MCF 10A (cell line): ENCODE measurements at regions not wholly inside any gene's neighbourhood (a gene's known extent, or its start where the extent isn't known, plus 50 kb on each side); places are given as distances from the start of the nearest gene placed in this dataset.

ENCODE experiments used
- BruUV-seq: library from RNA; stranded (reverse); fragments of 400-500 nt; replicated peaks from 2 replicates; lab custom pipeline; 2021; lab: Mats Ljungman, UMichigan
- CTCF ChIA-PET: fragments of 300-600 bp; sonication (Branson Sonifier 250); formaldehyde crosslinking; extraction: SDS; loops from one replicate; lab custom pipeline; 2021; ENCODE audit warnings: antibody characterized with exemption, inconsistent platforms; lab: Yijun Ruan, JAX
- POLR2A ChIA-PET: fragments of 300-600, 350-650 bp; sonication (Branson Sonifier 250); formaldehyde crosslinking; extraction: SDS; loops from one replicate; lab custom pipeline; 2020; ENCODE audit warnings: antibody characterized with exemption, inconsistent platforms; lab: Yijun Ruan, JAX
- DNase-seq: peaks from one replicate; pipeline ENCODE4 v3.0.0-alpha.2; 2018; ENCODE audit not compliant: unreplicated experiment
- H3K27ac Mint-ChIP-seq: one replicate; pipeline ENCODE4 v1.8.0; 2022; ENCODE audit warnings: mild to moderate bottlenecking, low read depth, mixed read lengths; ENCODE audit not compliant: unreplicated experiment
- H3K27me3 Mint-ChIP-seq: one replicate; pipeline ENCODE4 v1.8.0; 2022; ENCODE audit warnings: mixed read lengths; ENCODE audit not compliant: insufficient read depth, unreplicated experiment
- H3K36me3 Mint-ChIP-seq: one replicate; pipeline ENCODE4 v1.8.0; 2022; ENCODE audit warnings: mild to moderate bottlenecking, moderate library complexity, mixed read lengths; ENCODE audit not compliant: insufficient read depth, unreplicated experiment
- H3K4me1 Mint-ChIP-seq: one replicate; pipeline ENCODE4 v1.8.0; 2022; ENCODE audit warnings: mixed read lengths; ENCODE audit not compliant: insufficient read depth, unreplicated experiment
- H3K4me3 Mint-ChIP-seq: one replicate; pipeline ENCODE4 v1.8.0; 2022; ENCODE audit warnings: mild to moderate bottlenecking, moderate library complexity, mixed read lengths; ENCODE audit not compliant: unreplicated experiment
- H3K9me3 Mint-ChIP-seq: one replicate; pipeline ENCODE4 v1.8.0; 2022; ENCODE audit warnings: mixed read lengths; ENCODE audit not compliant: unreplicated experiment
- intact Hi-C: fragments of 100-400 bp; cut with micrococcal nuclease; formaldehyde crosslinking; loops from 2 replicates; pipeline ENCODE4 v1.14.1; 2022
- TF ChIP-seq, protein P1 (sequence below): fragments of 200-600 bp; IDR thresholded peaks from one replicate; pipeline ENCODE4 v1.8.0; 2022; ENCODE audit warnings: antibody characterized with exemption, mild to moderate bottlenecking; ENCODE audit not compliant: unreplicated experiment

DNA sequence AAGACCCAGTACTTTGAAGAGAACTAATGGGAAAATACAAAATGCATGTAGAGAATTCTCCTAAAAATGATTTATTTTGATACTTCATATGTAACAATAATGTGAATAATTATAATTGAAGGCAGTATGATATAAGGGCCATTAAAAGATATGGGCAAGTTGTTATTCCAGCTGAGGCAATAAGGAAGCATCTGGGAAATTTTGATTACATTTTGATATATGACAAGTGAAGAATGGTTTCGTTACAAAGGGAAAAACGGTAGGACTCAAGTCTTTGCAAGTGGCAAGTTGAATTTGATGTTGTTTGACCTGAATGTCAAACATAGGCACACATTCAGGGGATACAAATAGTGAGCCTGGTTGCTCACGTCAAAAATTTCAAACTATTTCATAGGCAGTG lies 137.9 kb upstream of the TP63 start:
- H3K27me3 Mint-ChIP-seq, result no peaks in the 10 kb centered on the region
- H3K9me3 Mint-ChIP-seq, result no peaks in the 10 kb centered on the region
- peaks cover 35% of the 10 kb centered on the region for H3K4me1 Mint-ChIP-seq
- intact Hi-C loops, result no loop called here
- TF ChIP-seq, protein P1, sequence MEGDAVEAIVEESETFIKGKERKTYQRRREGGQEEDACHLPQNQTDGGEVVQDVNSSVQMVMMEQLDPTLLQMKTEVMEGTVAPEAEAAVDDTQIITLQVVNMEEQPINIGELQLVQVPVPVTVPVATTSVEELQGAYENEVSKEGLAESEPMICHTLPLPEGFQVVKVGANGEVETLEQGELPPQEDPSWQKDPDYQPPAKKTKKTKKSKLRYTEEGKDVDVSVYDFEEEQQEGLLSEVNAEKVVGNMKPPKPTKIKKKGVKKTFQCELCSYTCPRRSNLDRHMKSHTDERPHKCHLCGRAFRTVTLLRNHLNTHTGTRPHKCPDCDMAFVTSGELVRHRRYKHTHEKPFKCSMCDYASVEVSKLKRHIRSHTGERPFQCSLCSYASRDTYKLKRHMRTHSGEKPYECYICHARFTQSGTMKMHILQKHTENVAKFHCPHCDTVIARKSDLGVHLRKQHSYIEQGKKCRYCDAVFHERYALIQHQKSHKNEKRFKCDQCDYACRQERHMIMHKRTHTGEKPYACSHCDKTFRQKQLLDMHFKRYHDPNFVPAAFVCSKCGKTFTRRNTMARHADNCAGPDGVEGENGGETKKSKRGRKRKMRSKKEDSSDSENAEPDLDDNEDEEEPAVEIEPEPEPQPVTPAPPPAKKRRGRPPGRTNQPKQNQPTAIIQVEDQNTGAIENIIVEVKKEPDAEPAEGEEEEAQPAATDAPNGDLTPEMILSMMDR, result no peak
- DNase-seq, result no peak
- H3K27ac Mint-ChIP-seq, result peak overlapping the region; percentile 19
- ChIA-PET CTCF (no interaction called here), POLR2A (interaction anchor here (1.3 to 7.2 kb wide), 4 partner anchors 9 to 346 kb away, joined by 4 to 45 read pairs (median 6); no protein-coding TSS in a partner anchor)
- BruUV-seq, result no TSS peak
- no peak overlapping the region for H3K4me3 Mint-ChIP-seq
- H3K36me3 Mint-ChIP-seq, result peaks cover 6% of the 10 kb centered on the region

DNA sequence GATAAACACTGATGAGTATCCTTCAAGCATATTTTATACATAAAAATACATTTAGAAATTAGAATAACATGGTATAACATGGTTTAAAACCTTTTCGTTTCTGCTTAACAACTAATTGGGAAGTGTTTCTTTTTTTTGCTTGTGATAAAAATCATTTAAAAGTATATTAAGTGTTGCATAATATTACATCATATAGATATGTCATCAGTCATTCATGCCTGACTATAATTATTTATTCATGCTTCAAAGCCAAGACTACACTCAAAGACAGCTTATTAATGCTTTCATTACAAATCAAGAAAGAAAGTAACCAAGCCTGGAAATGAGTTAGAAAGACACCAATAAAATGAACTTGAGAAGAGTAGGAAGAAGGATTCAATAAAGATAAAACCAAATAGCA lies 136.6 kb upstream of the TP63 start:
- no peaks in the 10 kb centered on the region for H3K27me3 Mint-ChIP-seq
- POLR2A ChIA-PET, result interaction anchor here (0.6 to 2.8 kb wide), 6 partner anchors 14 to 185 kb away, joined by 3 to 19 read pairs (median 8); no protein-coding TSS in a partner anchor
- intact Hi-C loops, result no loop called here

DNA sequence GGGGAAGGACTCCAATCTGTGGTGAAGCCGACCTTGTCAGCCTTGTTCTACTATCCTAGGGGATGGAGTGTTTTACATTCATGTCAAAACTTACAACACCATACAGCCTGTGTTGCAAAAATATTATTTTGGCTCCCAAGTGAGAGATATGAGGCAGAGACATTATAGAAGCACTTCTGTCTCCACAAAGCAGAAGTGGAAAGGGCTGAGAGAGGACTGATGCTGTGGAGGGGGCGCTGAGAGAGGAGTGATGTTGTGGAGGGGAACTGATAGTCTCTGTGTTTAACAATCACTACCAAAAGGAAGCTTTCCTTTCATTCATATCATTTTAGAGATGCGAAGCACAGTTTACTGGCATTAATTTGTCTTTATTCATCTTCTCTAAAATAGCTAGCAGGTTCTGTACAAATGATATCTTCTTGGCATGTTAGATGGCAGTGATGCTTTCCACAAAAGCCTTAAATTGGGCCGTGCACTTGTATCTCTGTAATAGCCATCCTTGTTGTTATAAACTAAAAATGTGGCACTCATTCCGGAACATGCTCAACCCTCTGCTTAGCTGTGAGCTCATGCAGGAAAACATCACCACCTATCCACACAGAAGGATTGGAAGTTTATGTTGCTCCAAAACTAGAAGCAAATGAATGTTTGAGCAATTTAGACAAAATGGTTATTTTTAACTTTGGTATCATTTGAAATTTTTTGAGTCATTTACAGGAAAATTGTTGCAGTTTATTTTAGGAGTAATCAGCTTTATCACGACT lies 134.6 kb upstream of the TP63 start:
- TF ChIP-seq, protein P1, result no peak
- ChIA-PET CTCF (interaction anchor here (0.6 to 0.9 kb wide), 2 partner anchors 17 to 829 kb away, joined by 3 to 5 read pairs; no protein-coding TSS in a partner anchor), POLR2A (interaction anchor here (0.6 to 3.0 kb wide), 7 partner anchors 9 to 1737 kb away, joined by 3 to 19 read pairs (median 7); no protein-coding TSS in a partner anchor)
- Mint-ChIP-seq H3K36me3 (peaks cover 6% of the 10 kb centered on the region), H3K4me1 (peaks cover 22% of the 10 kb centered on the region), H3K27ac (peak overlapping the region; percentile 57), H3K27me3 (no peaks in the 10 kb centered on the region), H3K9me3 (peaks cover 8% of the 10 kb centered on the region), H3K4me3 (no peak overlapping the region)
- no TSS peak for BruUV-seq
- DNase-seq, result no peak
- intact Hi-C loops, result no loop called here

More for the DNA sequence above, 136.6 kb upstream of the TP63 start:
- BruUV-seq, result no TSS peak
- Mint-ChIP-seq H3K4me1 (peaks cover 31% of the 10 kb centered on the region), H3K9me3 (no peaks in the 10 kb centered on the region), H3K4me3 (no peak overlapping the region), H3K36me3 (peaks cover 6% of the 10 kb centered on the region), H3K27ac (no peak overlapping the region)
- no peak for DNase-seq
- TF ChIP-seq, protein P1, result no peak
- CTCF ChIA-PET, result interaction anchor here (0.7 to 0.8 kb wide), 2 partner anchors 22 to 454 kb away, joined by 3 read pairs; no protein-coding TSS in a partner anchor

DNA sequence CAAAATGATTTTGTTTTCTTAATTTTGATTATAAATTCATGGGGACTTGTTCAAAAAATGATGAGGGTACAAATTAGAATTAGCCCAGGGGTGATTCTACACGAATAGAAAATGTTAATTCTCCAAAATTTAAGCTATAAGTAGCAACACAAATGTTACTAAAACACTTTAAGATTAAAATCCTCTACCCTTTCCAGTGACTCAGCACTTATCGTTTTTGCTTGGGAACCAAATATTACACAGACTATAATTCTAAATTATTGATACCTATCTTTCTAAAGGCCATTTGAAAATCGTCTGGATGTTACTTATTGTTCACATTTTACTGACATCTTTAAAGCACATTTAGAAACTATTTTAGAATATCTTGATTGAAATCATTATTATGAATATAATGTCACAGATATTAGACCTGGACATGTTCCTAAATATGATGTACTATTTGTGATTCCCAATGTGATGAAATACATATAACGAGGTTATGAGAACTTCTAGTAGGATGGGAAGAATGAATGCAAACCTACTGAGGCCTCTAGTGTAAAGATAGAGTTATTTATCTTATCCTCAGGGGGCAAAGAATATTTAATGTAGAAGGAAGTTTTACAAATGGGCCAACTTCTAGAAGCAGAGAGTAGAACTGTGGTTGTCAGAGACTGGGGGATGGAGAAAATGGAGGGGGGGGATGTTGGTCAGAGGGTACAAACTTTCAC lies 132.0 kb upstream of the TP63 start:
- Mint-ChIP-seq H3K27me3 (no peaks in the 10 kb centered on the region), H3K4me3 (no peak overlapping the region), H3K9me3 (peaks cover 8% of the 10 kb centered on the region), H3K4me1 (peaks cover 12% of the 10 kb centered on the region), H3K27ac (no peak overlapping the region), H3K36me3 (no peaks in the 10 kb centered on the region)
- TF ChIP-seq, protein P1, result no peak
- DNase-seq, result no peak
- POLR2A ChIA-PET, result interaction anchor here (0.7 to 3.0 kb wide), 5 partner anchors 9 to 267 kb away, joined by 3 to 13 read pairs (median 4); no protein-coding TSS in a partner anchor
- CTCF ChIA-PET, result no interaction called here
- no TSS peak for BruUV-seq
- intact Hi-C loops, result no loop called here
